Glutamatergic neuron (in vitro differentiated cells): ENCODE measurements at regions not wholly inside any gene's neighbourhood (a gene's known extent, or its start where the extent isn't known, plus 50 kb on each side); places are given as distances from the start of the nearest gene placed in this dataset.

ENCODE experiments used
- DNase-seq: peaks from one replicate; pipeline ENCODE4 v3.0.0; 2022
- H3K27ac Mint-ChIP-seq: one replicate; pipeline ENCODE4 v1.8.0; 2020; ENCODE audit warnings: mild to moderate bottlenecking, mixed read lengths, inconsistent platforms; ENCODE audit not compliant: unreplicated experiment
- H3K27me3 Mint-ChIP-seq: one replicate; pipeline ENCODE4 v1.8.0; 2020; ENCODE audit warnings: mild to moderate bottlenecking, moderate library complexity, mixed read lengths, inconsistent platforms; ENCODE audit not compliant: unreplicated experiment
- H3K36me3 Mint-ChIP-seq: one replicate; pipeline ENCODE4 v1.8.0; 2020; ENCODE audit warnings: mild to moderate bottlenecking, mixed read lengths, inconsistent platforms; ENCODE audit not compliant: unreplicated experiment
- H3K4me1 Mint-ChIP-seq: one replicate; pipeline ENCODE4 v1.8.0; 2020; ENCODE audit warnings: mild to moderate bottlenecking, low read depth, mixed read lengths, inconsistent platforms; ENCODE audit not compliant: unreplicated experiment
- H3K4me3 Mint-ChIP-seq: one replicate; pipeline ENCODE4 v1.8.0; 2020; ENCODE audit warnings: mild to moderate bottlenecking, mixed read lengths, inconsistent platforms; ENCODE audit not compliant: unreplicated experiment
- H3K9me3 Mint-ChIP-seq: one replicate; pipeline ENCODE4 v1.8.0; 2020; ENCODE audit warnings: mild to moderate bottlenecking, moderate library complexity, mixed read lengths, inconsistent platforms; ENCODE audit not compliant: unreplicated experiment
- TF ChIP-seq, protein P1 (sequence below): fragments of 200-600 bp; sonication (generic); IDR thresholded peaks from one replicate; pipeline ENCODE4 v1.5.0; 2021; ENCODE audit not compliant: partially characterized antibody, unreplicated experiment

- H3K9me3 Mint-ChIP-seq = peaks cover 1% of the 10 kb centered on the region
These were observed 79.6 kb downstream of the DOP1B start for GRCh38 chr21:36236052-36236730.

DNA sequence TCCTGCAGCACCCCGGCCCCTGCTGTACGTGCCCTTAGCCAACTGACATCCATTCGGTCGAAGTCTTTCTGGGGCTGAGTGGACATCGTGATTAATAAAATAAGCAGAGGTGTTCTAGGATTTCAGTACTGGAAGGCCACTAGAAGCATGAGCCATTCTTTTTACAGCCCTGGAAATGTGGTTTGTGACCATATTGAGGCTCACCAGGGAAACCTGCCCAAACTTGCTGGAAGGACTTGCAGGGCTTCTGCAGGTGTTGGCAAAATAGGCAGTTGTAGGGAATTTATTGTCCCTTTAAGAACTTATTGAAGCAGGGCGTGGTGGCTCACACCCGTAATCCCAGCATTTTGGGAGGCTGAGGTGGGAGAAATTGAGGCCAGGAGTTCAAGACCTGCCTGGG lies 80.8 kb downstream of the DOP1B start:
- Mint-ChIP-seq H3K27me3 (peaks cover 2% of the 10 kb centered on the region), H3K9me3 (peaks cover 1% of the 10 kb centered on the region), H3K4me1 (no peaks in the 10 kb centered on the region), H3K4me3 (no peak overlapping the region), H3K27ac (no peak overlapping the region), H3K36me3 (peaks cover under 1% of the 10 kb centered on the region)
- no peak for DNase-seq
- TF ChIP-seq, protein P1, sequence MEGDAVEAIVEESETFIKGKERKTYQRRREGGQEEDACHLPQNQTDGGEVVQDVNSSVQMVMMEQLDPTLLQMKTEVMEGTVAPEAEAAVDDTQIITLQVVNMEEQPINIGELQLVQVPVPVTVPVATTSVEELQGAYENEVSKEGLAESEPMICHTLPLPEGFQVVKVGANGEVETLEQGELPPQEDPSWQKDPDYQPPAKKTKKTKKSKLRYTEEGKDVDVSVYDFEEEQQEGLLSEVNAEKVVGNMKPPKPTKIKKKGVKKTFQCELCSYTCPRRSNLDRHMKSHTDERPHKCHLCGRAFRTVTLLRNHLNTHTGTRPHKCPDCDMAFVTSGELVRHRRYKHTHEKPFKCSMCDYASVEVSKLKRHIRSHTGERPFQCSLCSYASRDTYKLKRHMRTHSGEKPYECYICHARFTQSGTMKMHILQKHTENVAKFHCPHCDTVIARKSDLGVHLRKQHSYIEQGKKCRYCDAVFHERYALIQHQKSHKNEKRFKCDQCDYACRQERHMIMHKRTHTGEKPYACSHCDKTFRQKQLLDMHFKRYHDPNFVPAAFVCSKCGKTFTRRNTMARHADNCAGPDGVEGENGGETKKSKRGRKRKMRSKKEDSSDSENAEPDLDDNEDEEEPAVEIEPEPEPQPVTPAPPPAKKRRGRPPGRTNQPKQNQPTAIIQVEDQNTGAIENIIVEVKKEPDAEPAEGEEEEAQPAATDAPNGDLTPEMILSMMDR = no peak

More at GRCh38 chr21:36236052-36236730, 79.6 kb downstream of the DOP1B start:
- no peak overlapping the region for H3K4me3 Mint-ChIP-seq
- TF ChIP-seq, protein P1 = no peak
- peaks cover 2% of the 10 kb centered on the region for H3K27me3 Mint-ChIP-seq
- no peak overlapping the region for H3K27ac Mint-ChIP-seq
- no peak for DNase-seq
- H3K36me3 Mint-ChIP-seq = no peaks in the 10 kb centered on the region
- no peaks in the 10 kb centered on the region for H3K4me1 Mint-ChIP-seq

- no peak for DNase-seq
- peaks cover 4% of the 10 kb centered on the region for H3K36me3 Mint-ChIP-seq
- H3K9me3 Mint-ChIP-seq = peaks cover 5% of the 10 kb centered on the region
- no peak overlapping the region for H3K27ac Mint-ChIP-seq
- H3K4me1 Mint-ChIP-seq = no peaks in the 10 kb centered on the region
- H3K27me3 Mint-ChIP-seq = peaks cover 2% of the 10 kb centered on the region
- TF ChIP-seq, protein P1 = no peak
- no peak overlapping the region for H3K4me3 Mint-ChIP-seq
These were observed 80.4 kb upstream of the MORC3 start for GRCh38 chr21:36239585-36239984.

- TF ChIP-seq, protein P1 = no peak
- no peaks in the 10 kb centered on the region for H3K4me1 Mint-ChIP-seq
- H3K9me3 Mint-ChIP-seq = peaks cover 5% of the 10 kb centered on the region
- H3K27ac Mint-ChIP-seq = no peak overlapping the region
- peaks cover 4% of the 10 kb centered on the region for H3K36me3 Mint-ChIP-seq
- DNase-seq = no peak
- H3K4me3 Mint-ChIP-seq = no peak overlapping the region
- peaks cover 2% of the 10 kb centered on the region for H3K27me3 Mint-ChIP-seq
These were observed 78.3 kb upstream of the MORC3 start for GRCh38 chr21:36241717-36242116.

GRCh38 chr21:36245115-36245514 lies 74.9 kb upstream of the MORC3 start:
- Mint-ChIP-seq H3K36me3 (peaks cover 14% of the 10 kb centered on the region), H3K9me3 (peaks cover 5% of the 10 kb centered on the region), H3K27ac (no peak overlapping the region), H3K4me3 (no peak overlapping the region), H3K4me1 (peaks cover 4% of the 10 kb centered on the region), H3K27me3 (peaks cover 2% of the 10 kb centered on the region)
- no peak for DNase-seq
- TF ChIP-seq, protein P1 = no peak
